ENCODE measurements at regions not wholly inside any gene's neighbourhood (a gene's known extent, or its start where the extent isn't known, plus 50 kb on each side); places are given as distances from the start of the nearest gene placed in this dataset.
A peak's percentile ranks its signal among the peaks of the same experiment; 100 is the strongest.

- H3K9me2 ChIP-seq (ENCODE audit: insufficient read depth), result no peaks in the 10 kb centered on the region
- no TSS peak for BruUV-seq (replicated peaks)
- no peak overlapping the region for H3K27ac ChIP-seq (ENCODE audit: low read depth, low read length)
- RAD21 ChIA-PET (ENCODE audit: low non-redundant PET in 1 of 2, low total read pairs in 2 of 2, uncharacterized antibody in 2 of 2, unreplicated experiment in 2 of 2), result no interaction called here
- CTCF ChIA-PET, result no interaction called here
- peaks cover 8% of the 10 kb centered on the region; the same call in 1 of the 2 replicates for H4K20me1 ChIP-seq (ENCODE audit: insufficient read depth)
- no peak overlapping the region for H3K9ac ChIP-seq (ENCODE audit: low read length)
- peak overlapping the region; percentile 96 for H3K4me2 ChIP-seq (ENCODE audit: low read length)
- H3K79me2 ChIP-seq (ENCODE audit: insufficient read depth, low read length), result peaks cover 63% of the 10 kb centered on the region
- POLR2A ChIA-PET, result no interaction called here
- H2AFZ ChIP-seq (ENCODE audit: low read depth, low read length, poor library complexity, severe bottlenecking), result no peak overlapping the region
- H3K4me3 ChIP-seq (replicated peaks in 1 of 2; ENCODE audit: low read depth in 1 of 2, low read length in 2 of 2), result no peak overlapping the region
- H3K27me3 ChIP-seq (ENCODE audit: insufficient read depth, low read length), result no peaks in the 10 kb centered on the region
- H3K36me3 ChIP-seq (ENCODE audit: control insufficient read depth in 1 of 2, insufficient read depth in 2 of 2, low read length in 2 of 2), result no peaks in the 10 kb centered on the region
- ATAC-seq (no peak), DNase-seq (ENCODE audit: low read depth, low spot score) (no peak)
- no peak for TF ChIP-seq ZFX (IDR thresholded peaks at IDR 0.05)
- no peak for TF ChIP-seq MAX (IDR thresholded peaks at IDR 0.05)
- TF ChIP-seq ELF1 (IDR thresholded peaks at IDR 0.05; ENCODE audit: borderline replicate concordance, low read depth), result no peak
- peaks cover 65 to 70% of the 10 kb centered on the region in 2 experiments for H3K4me1 ChIP-seq (ENCODE audit: control insufficient read depth in 1 of 2, insufficient read depth in 2 of 2, low read length in 2 of 2)
- intact Hi-C loops (cut with micrococcal nuclease), result no loop called here
- H3K9me3 ChIP-seq (ENCODE audit: control insufficient read depth in 1 of 2, insufficient read depth in 1 of 2, low read depth in 1 of 2, low read length in 2 of 2), result no peaks in the 10 kb centered on the region
These were observed 162.3 kb upstream of the GRK3 start for GRCh38 chr22:25402160-25402500.

GRCh38 chr22:25402501-25403283 is 161.8 kb upstream of the GRK3 start:
- ATAC-seq, result no peak
- Histone ChIP-seq H3K27me3 (ENCODE audit: insufficient read depth, low read length) (no peaks in the 10 kb centered on the region), H3K79me2 (ENCODE audit: insufficient read depth, low read length) (peaks cover 58% of the 10 kb centered on the region), H2AFZ (ENCODE audit: low read depth, low read length, poor library complexity, severe bottlenecking) (no peak overlapping the region), H3K9ac (ENCODE audit: low read length) (peak overlapping the region; percentile 70), H3K4me3 (replicated peaks in 1 of 2; ENCODE audit: low read depth in 1 of 2, low read length in 2 of 2) (peak overlapping the region in 1 of 2 experiments; percentile 73; a peak in 2 of 4 replicates), H4K20me1 (ENCODE audit: insufficient read depth) (peaks cover 8% of the 10 kb centered on the region; the same call in 1 of the 2 replicates), H3K9me2 (ENCODE audit: insufficient read depth) (no peaks in the 10 kb centered on the region), H3K4me2 (ENCODE audit: low read length) (peak overlapping the region; percentile 96), H3K4me1 (ENCODE audit: control insufficient read depth in 1 of 2, insufficient read depth in 2 of 2, low read length in 2 of 2) (peaks cover 62 to 69% of the 10 kb centered on the region in 2 experiments), H3K36me3 (ENCODE audit: control insufficient read depth in 1 of 2, insufficient read depth in 2 of 2, low read length in 2 of 2) (no peaks in the 10 kb centered on the region), H3K27ac (ENCODE audit: low read depth, low read length) (no peak overlapping the region), H3K9me3 (ENCODE audit: control insufficient read depth in 1 of 2, insufficient read depth in 1 of 2, low read depth in 1 of 2, low read length in 2 of 2) (no peaks in the 10 kb centered on the region)
- CTCF ChIA-PET, result no interaction called here
- RAD21 ChIA-PET (ENCODE audit: low non-redundant PET in 1 of 2, low total read pairs in 2 of 2, uncharacterized antibody in 2 of 2, unreplicated experiment in 2 of 2), result no interaction called here
- TF ChIP-seq JUND (IDR thresholded peaks at IDR 0.05) (no peak), FOSL1 (IDR thresholded peaks at IDR 0.05; ENCODE audit: low read depth) (no peak), ZNF274 (IDR thresholded peaks at IDR 0.05; ENCODE audit: low read depth, low read length) (no peak)
- DNase-seq (ENCODE audit: low read depth, low spot score), result no peak
- intact Hi-C loops (cut with micrococcal nuclease), result no loop called here
- BruUV-seq (replicated peaks), result no TSS peak
- POLR2A ChIA-PET, result no interaction called here
